ENCODE measurements at regions not wholly inside any gene's neighbourhood (a gene's known extent, or its start where the extent isn't known, plus 50 kb on each side); places are given as distances from the start of the nearest gene placed in this dataset.

DNA sequence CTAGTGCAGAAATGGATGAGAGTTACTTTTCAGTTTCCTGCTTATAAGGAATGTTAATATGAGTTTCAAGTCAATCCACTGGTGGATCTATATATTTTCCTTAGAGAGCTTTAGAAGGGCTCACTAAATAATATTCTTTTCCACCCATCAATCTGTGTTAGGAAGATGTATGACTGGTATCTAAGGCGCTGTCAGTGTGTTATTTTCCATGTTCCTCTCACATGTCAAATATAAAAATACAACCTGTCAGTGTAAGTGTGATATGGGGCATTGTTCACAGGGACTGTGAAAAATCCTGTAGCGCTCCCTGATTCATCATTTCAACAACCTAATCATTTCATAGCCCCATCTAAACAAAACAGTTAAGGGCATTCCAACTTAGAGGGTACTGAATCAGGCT lies 203.1 kb downstream of the TMEM26 start:
- H3K27ac ChIP-seq (ENCODE audit: insufficient read depth, low read length): no peak overlapping the region
- H3K4me1 ChIP-seq (ENCODE audit: control insufficient read depth, extremely low read depth, insufficient read depth, low read length): no peaks in the 10 kb centered on the region
- H3K4me2 ChIP-seq (ENCODE audit: extremely low read depth, insufficient read depth, low read length): no peak overlapping the region
- no peaks in the 10 kb centered on the region for H3K27me3 ChIP-seq (ENCODE audit: control insufficient read depth, insufficient read depth, low read length)
- no peak overlapping the region for H3K9ac ChIP-seq (ENCODE audit: insufficient read depth, low read length)
- H3K4me3 ChIP-seq (replicated peaks in 1 of 4; ENCODE audit: control extremely low read depth in 1 of 4, insufficient read depth in 1 of 4, low read depth in 3 of 4, low read length in 4 of 4): no peak overlapping the region
- H4K20me1 ChIP-seq (ENCODE audit: control insufficient read depth, extremely low read depth, insufficient read depth, low read length): no peaks in the 10 kb centered on the region
- DNase-seq (ENCODE audit: low read depth in 2 of 2): no peak
- no peaks in the 10 kb centered on the region for H3K9me3 ChIP-seq (ENCODE audit: control insufficient read depth, insufficient read depth, low read depth, low read length)
- no peak overlapping the region for H2AFZ ChIP-seq (ENCODE audit: low read length)
- TF ChIP-seq EZH2 (IDR thresholded peaks at IDR 0.05; ENCODE audit: low read length, missing control alignments) (no peak), CTCF (conservative IDR thresholded peaks at IDR 0.05 in 1 of 2, IDR thresholded peaks at IDR 0.05 in 1 of 2; ENCODE audit: low read depth in 1 of 2, low read length in 2 of 2) (no peak)
- H3K36me3 ChIP-seq (ENCODE audit: control insufficient read depth, insufficient read depth, low read length): no peaks in the 10 kb centered on the region
- no peaks in the 10 kb centered on the region for H3K79me2 ChIP-seq (ENCODE audit: control insufficient read depth, insufficient read depth, low read length)

DNA sequence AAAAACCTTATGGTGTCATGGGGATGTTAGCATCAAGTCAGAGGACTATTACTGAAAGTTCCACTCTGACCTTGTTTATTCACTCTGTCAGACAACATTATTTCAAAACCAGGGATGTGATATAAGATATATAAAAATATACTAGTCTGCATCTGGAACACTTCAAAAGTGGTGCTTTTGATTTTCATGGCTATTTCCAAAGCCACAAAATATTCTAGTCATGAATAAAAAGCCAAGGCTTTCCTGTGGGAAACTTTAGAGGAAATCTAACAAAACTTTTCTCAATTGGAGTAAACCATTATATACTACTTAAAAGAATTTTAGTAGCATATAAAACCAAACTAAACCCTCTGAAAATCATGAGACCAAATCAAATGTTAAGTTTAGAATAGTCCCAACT lies 205.2 kb downstream of the TMEM26 start:
- no peak for DNase-seq (ENCODE audit: low read depth in 2 of 2)
- Histone ChIP-seq H3K4me3 (replicated peaks in 1 of 4; ENCODE audit: control extremely low read depth in 1 of 4, insufficient read depth in 1 of 4, low read depth in 3 of 4, low read length in 4 of 4) (no peak overlapping the region), H3K27ac (ENCODE audit: insufficient read depth, low read length) (no peak overlapping the region)

DNA sequence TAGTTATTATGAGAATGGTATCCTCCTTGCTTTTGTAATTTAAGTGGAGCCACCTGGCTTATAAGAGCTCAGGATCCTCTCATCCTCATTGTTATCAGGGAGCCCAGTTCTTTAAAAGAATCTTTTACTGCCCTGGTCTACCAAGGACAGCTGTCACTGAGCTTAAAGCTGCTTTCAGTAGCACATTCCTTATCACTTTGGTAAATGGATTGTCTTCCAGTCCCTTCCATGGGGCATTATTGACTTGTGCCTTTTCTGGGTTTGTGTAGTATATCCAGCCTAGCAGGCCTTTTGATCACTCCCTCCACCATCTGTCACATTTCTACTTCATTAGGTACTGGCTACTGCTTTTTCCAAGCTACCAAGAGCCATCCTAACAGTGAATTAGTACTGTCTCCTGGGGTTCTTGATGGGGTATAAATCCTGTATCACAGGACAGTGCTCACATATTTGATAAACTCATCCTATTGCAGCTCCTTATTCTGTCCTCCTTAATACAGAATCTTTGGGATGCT lies 208.9 kb downstream of the TMEM26 start:
- Histone ChIP-seq H4K20me1 (ENCODE audit: control insufficient read depth, extremely low read depth, insufficient read depth, low read length) (no peaks in the 10 kb centered on the region), H3K4me2 (ENCODE audit: extremely low read depth, insufficient read depth, low read length) (no peak overlapping the region), H3K36me3 (ENCODE audit: control insufficient read depth, insufficient read depth, low read length) (no peaks in the 10 kb centered on the region), H3K79me2 (ENCODE audit: control insufficient read depth, insufficient read depth, low read length) (no peaks in the 10 kb centered on the region), H3K27ac (ENCODE audit: insufficient read depth, low read length) (no peak overlapping the region), H3K4me1 (ENCODE audit: control insufficient read depth, extremely low read depth, insufficient read depth, low read length) (no peaks in the 10 kb centered on the region), H2AFZ (ENCODE audit: low read length) (no peak overlapping the region), H3K27me3 (ENCODE audit: control insufficient read depth, insufficient read depth, low read length) (no peaks in the 10 kb centered on the region), H3K9me3 (ENCODE audit: control insufficient read depth, insufficient read depth, low read depth, low read length) (no peaks in the 10 kb centered on the region), H3K9ac (ENCODE audit: insufficient read depth, low read length) (no peak overlapping the region), H3K4me3 (replicated peaks in 1 of 4; ENCODE audit: control extremely low read depth in 1 of 4, insufficient read depth in 1 of 4, low read depth in 3 of 4, low read length in 4 of 4) (no peak overlapping the region)
- DNase-seq (ENCODE audit: low read depth in 2 of 2): no peak
- no peak for TF ChIP-seq CTCF (conservative IDR thresholded peaks at IDR 0.05 in 1 of 2, IDR thresholded peaks at IDR 0.05 in 1 of 2; ENCODE audit: low read depth in 1 of 2, low read length in 2 of 2)
- TF ChIP-seq EZH2 (IDR thresholded peaks at IDR 0.05; ENCODE audit: low read length, missing control alignments): no peak

More for the DNA sequence above, 205.2 kb downstream of the TMEM26 start:
- Histone ChIP-seq H3K27me3 (ENCODE audit: control insufficient read depth, insufficient read depth, low read length) (no peaks in the 10 kb centered on the region), H2AFZ (ENCODE audit: low read length) (no peak overlapping the region), H3K36me3 (ENCODE audit: control insufficient read depth, insufficient read depth, low read length) (no peaks in the 10 kb centered on the region), H3K9ac (ENCODE audit: insufficient read depth, low read length) (no peak overlapping the region), H3K9me3 (ENCODE audit: control insufficient read depth, insufficient read depth, low read depth, low read length) (no peaks in the 10 kb centered on the region), H4K20me1 (ENCODE audit: control insufficient read depth, extremely low read depth, insufficient read depth, low read length) (no peaks in the 10 kb centered on the region), H3K4me2 (ENCODE audit: extremely low read depth, insufficient read depth, low read length) (no peak overlapping the region), H3K79me2 (ENCODE audit: control insufficient read depth, insufficient read depth, low read length) (no peaks in the 10 kb centered on the region), H3K4me1 (ENCODE audit: control insufficient read depth, extremely low read depth, insufficient read depth, low read length) (no peaks in the 10 kb centered on the region)
- TF ChIP-seq EZH2 (IDR thresholded peaks at IDR 0.05; ENCODE audit: low read length, missing control alignments): no peak
- no peak for TF ChIP-seq CTCF (conservative IDR thresholded peaks at IDR 0.05 in 1 of 2, IDR thresholded peaks at IDR 0.05 in 1 of 2; ENCODE audit: low read depth in 1 of 2, low read length in 2 of 2)

Measured in fibroblast of lung (primary cell).